ENCODE measurements at regions not wholly inside any gene's neighbourhood (a gene's known extent, or its start where the extent isn't known, plus 50 kb on each side); places are given as distances from the start of the nearest gene placed in this dataset.
"Not testable (repeated sequence)": the region's sequence is repeated elsewhere in the genome, so short reads cannot be mapped to it uniquely, and the experiment has no call there.

GRCh38 chr1:147417024-147417423 is 124.3 kb upstream of the BCL9 start:
- Histone ChIP-seq H3K79me1 (ENCODE audit: low read length) (no peaks in the 10 kb centered on the region), H4K5ac (ENCODE audit: low read length) (no peak overlapping the region), H3K4ac (ENCODE audit: low read depth, low read length) (no peak overlapping the region), H3K18ac (ENCODE audit: low read length) (no peak overlapping the region), H2BK15ac (replicated peaks; ENCODE audit: low read depth) (no peak overlapping the region), H2BK5ac (ENCODE audit: low read length) (no peak overlapping the region), H2AK5ac (ENCODE audit: low read length) (no peak overlapping the region), H3K23ac (ENCODE audit: low read length) (no peak overlapping the region), H3K9ac (ENCODE audit: low read length) (no peak overlapping the region), H3K27ac (ENCODE audit: low read depth, low read length) (no peak overlapping the region), H3K79me2 (ENCODE audit: control insufficient read depth, insufficient read depth, low read length) (no peaks in the 10 kb centered on the region), H3K4me2 (ENCODE audit: low read length) (no peak overlapping the region), H3K36me3 (ENCODE audit: control insufficient read depth, insufficient read depth, low read length) (no peaks in the 10 kb centered on the region), H3K4me3 (ENCODE audit: low read length) (no peak overlapping the region), H3K27me3 (ENCODE audit: insufficient read depth, low read length, poor library complexity) (no peaks in the 10 kb centered on the region), H3K56ac (ENCODE audit: low read length) (no peak overlapping the region), H4K8ac (ENCODE audit: low read depth, low read length) (no peak overlapping the region), H3K4me1 (ENCODE audit: control insufficient read depth, low read depth, low read length) (no peaks in the 10 kb centered on the region), H2BK120ac (ENCODE audit: low read depth, low read length) (no peak overlapping the region)
- WGBS (ENCODE audit: extremely low coverage, insufficient coverage, low lambda C conversion rate) = no CpG with 5 or more reads among the region's 5 CpGs
- no peak for DNase-seq

DNA sequence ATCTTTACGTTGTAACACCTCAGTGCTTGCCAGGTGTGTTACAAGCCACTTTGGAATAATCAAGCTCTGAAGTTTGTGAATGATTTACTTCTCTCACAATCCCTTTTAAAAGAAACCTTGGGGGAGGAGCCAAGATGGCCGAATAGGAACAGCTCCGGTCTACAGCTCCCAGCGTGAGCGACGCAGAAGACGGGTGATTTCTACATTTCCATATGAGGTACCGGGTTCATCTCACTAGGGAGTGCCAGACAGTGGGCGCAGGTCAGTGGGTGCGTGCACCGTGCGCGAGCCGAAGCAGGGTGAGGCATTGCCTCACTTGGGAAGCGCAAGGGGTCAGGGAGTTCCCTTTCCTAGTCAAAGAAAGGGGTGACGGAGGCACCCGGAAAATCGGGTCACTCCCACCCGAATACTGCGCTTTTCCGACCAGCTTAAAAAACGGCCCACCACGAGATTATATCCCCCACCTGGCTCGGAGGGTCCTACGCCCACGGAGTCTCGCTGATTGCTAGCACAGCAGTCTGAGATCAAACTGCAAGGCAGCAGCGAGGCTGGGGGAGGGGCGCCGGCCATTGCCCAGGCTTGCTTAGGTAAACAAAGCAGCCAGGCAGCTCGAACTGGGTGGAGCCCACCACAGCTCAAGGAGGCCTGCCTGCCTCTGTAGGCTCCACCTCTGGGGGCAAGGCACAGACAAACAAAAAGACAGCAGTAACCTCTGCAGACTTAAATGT is 118.0 kb upstream of the BCL9 start:
- not testable (repeated sequence) for H2BK120ac ChIP-seq (ENCODE audit: low read depth, low read length); H3K23ac ChIP-seq (ENCODE audit: low read length); H3K56ac ChIP-seq (ENCODE audit: low read length); H3K9ac ChIP-seq (ENCODE audit: low read length); H2BK5ac ChIP-seq (ENCODE audit: low read length); H3K4me3 ChIP-seq (ENCODE audit: low read length); H3K27ac ChIP-seq (ENCODE audit: low read depth, low read length); H4K8ac ChIP-seq (ENCODE audit: low read depth, low read length); H3K4ac ChIP-seq (ENCODE audit: low read depth, low read length); H3K79me1 ChIP-seq (ENCODE audit: low read length); H2BK15ac ChIP-seq (replicated peaks; ENCODE audit: low read depth); H3K27me3 ChIP-seq (ENCODE audit: insufficient read depth, low read length, poor library complexity); H3K18ac ChIP-seq (ENCODE audit: low read length); H3K4me1 ChIP-seq (ENCODE audit: control insufficient read depth, low read depth, low read length); H4K5ac ChIP-seq (ENCODE audit: low read length); H3K4me2 ChIP-seq (ENCODE audit: low read length); H2AK5ac ChIP-seq (ENCODE audit: low read length); H3K36me3 ChIP-seq (ENCODE audit: control insufficient read depth, insufficient read depth, low read length); H3K79me2 ChIP-seq (ENCODE audit: control insufficient read depth, insufficient read depth, low read length)
- no CpG with 5 or more reads among the region's 31 CpGs for WGBS (ENCODE audit: extremely low coverage, insufficient coverage, low lambda C conversion rate)
- DNase-seq = peak; percentile 3

DNA sequence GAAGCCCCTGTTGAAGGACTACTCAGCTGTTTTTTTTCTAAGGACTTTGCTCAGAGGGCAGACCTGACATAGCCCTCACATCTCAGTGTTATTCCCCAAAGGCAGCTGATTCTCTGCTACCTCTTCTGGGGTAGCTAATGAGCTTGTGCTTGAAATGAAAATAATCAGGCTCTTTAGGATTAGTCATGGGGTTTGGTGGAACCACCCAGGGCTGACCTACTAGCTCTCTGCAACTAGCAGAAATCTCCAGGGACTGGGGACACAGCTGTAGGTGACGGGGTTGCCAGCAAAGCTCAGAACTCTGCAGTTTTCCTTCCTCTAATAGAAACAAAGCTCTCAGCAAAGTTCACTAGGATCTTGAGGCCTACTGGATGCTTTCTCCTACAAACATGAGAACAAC is 106.4 kb upstream of the BCL9 start:
- Histone ChIP-seq H3K79me2 (ENCODE audit: control insufficient read depth, insufficient read depth, low read length) (no peaks in the 10 kb centered on the region), H2AK5ac (ENCODE audit: low read length) (no peak overlapping the region), H3K36me3 (ENCODE audit: control insufficient read depth, insufficient read depth, low read length) (no peaks in the 10 kb centered on the region), H2BK120ac (ENCODE audit: low read depth, low read length) (no peak overlapping the region), H3K9ac (ENCODE audit: low read length) (no peak overlapping the region), H4K5ac (ENCODE audit: low read length) (no peak overlapping the region), H2BK5ac (ENCODE audit: low read length) (no peak overlapping the region), H3K4me1 (ENCODE audit: control insufficient read depth, low read depth, low read length) (no peaks in the 10 kb centered on the region), H3K18ac (ENCODE audit: low read length) (no peak overlapping the region), H3K23ac (ENCODE audit: low read length) (no peak overlapping the region), H3K56ac (ENCODE audit: low read length) (no peak overlapping the region), H3K79me1 (ENCODE audit: low read length) (no peaks in the 10 kb centered on the region), H3K4me3 (ENCODE audit: low read length) (no peak overlapping the region), H3K27me3 (ENCODE audit: insufficient read depth, low read length, poor library complexity) (no peaks in the 10 kb centered on the region), H4K8ac (ENCODE audit: low read depth, low read length) (no peak overlapping the region), H2BK15ac (replicated peaks; ENCODE audit: low read depth) (no peak overlapping the region), H3K4ac (ENCODE audit: low read depth, low read length) (no peak overlapping the region), H3K4me2 (ENCODE audit: low read length) (no peak overlapping the region), H3K27ac (ENCODE audit: low read depth, low read length) (no peak overlapping the region)
- no peak for DNase-seq
- no CpG with 5 or more reads among the region's 1 CpG for WGBS (ENCODE audit: extremely low coverage, insufficient coverage, low lambda C conversion rate)

GRCh38 chr1:147444381-147444780 is 96.9 kb upstream of the BCL9 start:
- H3K4ac ChIP-seq (ENCODE audit: low read depth, low read length) = no peak overlapping the region
- no peak overlapping the region for H2AK5ac ChIP-seq (ENCODE audit: low read length)
- H3K9ac ChIP-seq (ENCODE audit: low read length) = no peak overlapping the region
- H3K27ac ChIP-seq (ENCODE audit: low read depth, low read length) = no peak overlapping the region
- H3K36me3 ChIP-seq (ENCODE audit: control insufficient read depth, insufficient read depth, low read length) = no peaks in the 10 kb centered on the region
- no peak overlapping the region for H2BK120ac ChIP-seq (ENCODE audit: low read depth, low read length)
- H2BK5ac ChIP-seq (ENCODE audit: low read length) = no peak overlapping the region
- no peak for DNase-seq
- H3K4me2 ChIP-seq (ENCODE audit: low read length) = no peak overlapping the region
- H3K79me2 ChIP-seq (ENCODE audit: control insufficient read depth, insufficient read depth, low read length) = no peaks in the 10 kb centered on the region
- H4K5ac ChIP-seq (ENCODE audit: low read length) = no peak overlapping the region
- H4K8ac ChIP-seq (ENCODE audit: low read depth, low read length) = no peak overlapping the region
- H2BK15ac ChIP-seq (replicated peaks; ENCODE audit: low read depth) = no peak overlapping the region
- H3K56ac ChIP-seq (ENCODE audit: low read length) = no peak overlapping the region
- WGBS (ENCODE audit: extremely low coverage, insufficient coverage, low lambda C conversion rate) = no CpG with 5 or more reads among the region's 1 CpG
- no peaks in the 10 kb centered on the region for H3K4me1 ChIP-seq (ENCODE audit: control insufficient read depth, low read depth, low read length)
- no peaks in the 10 kb centered on the region for H3K27me3 ChIP-seq (ENCODE audit: insufficient read depth, low read length, poor library complexity)
- H3K79me1 ChIP-seq (ENCODE audit: low read length) = no peaks in the 10 kb centered on the region
- no peak overlapping the region for H3K18ac ChIP-seq (ENCODE audit: low read length)
- H3K23ac ChIP-seq (ENCODE audit: low read length) = no peak overlapping the region
- H3K4me3 ChIP-seq (ENCODE audit: low read length) = no peak overlapping the region

DNA sequence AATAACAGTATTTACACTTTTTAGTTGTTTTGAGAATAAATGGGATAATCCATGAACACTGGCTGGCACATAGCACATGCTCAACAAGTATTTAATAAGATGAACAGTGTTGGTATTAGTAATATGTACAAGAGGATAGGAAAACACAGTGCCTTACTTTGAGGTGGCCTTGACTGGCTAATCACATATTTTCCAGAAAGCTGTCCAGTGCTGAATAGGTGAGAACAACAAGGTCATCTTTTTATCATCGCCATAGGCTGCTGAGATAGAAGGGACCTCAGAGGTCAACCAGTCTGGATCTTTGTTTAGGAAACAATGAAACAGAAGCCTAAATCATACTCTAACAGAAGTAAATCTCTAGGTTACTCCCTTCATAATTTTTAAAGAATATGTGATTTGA is 89.7 kb upstream of the BCL9 start:
- Histone ChIP-seq H3K79me2 (ENCODE audit: control insufficient read depth, insufficient read depth, low read length) (no peaks in the 10 kb centered on the region), H3K4me3 (ENCODE audit: low read length) (no peak overlapping the region)

GRCh38 chr1:147452809-147453208 is 88.5 kb upstream of the BCL9 start:
- no peak overlapping the region for H3K56ac ChIP-seq (ENCODE audit: low read length)
- H3K23ac ChIP-seq (ENCODE audit: low read length) = no peak overlapping the region
- H4K8ac ChIP-seq (ENCODE audit: low read depth, low read length) = no peak overlapping the region
- no peaks in the 10 kb centered on the region for H3K27me3 ChIP-seq (ENCODE audit: insufficient read depth, low read length, poor library complexity)
- no peak overlapping the region for H2BK120ac ChIP-seq (ENCODE audit: low read depth, low read length)
- H3K4me3 ChIP-seq (ENCODE audit: low read length) = no peak overlapping the region
- H3K4me1 ChIP-seq (ENCODE audit: control insufficient read depth, low read depth, low read length) = no peaks in the 10 kb centered on the region
- H2BK15ac ChIP-seq (replicated peaks; ENCODE audit: low read depth) = no peak overlapping the region
- H3K79me1 ChIP-seq (ENCODE audit: low read length) = no peaks in the 10 kb centered on the region
- H3K4ac ChIP-seq (ENCODE audit: low read depth, low read length) = no peak overlapping the region
- no peak overlapping the region for H3K27ac ChIP-seq (ENCODE audit: low read depth, low read length)
- no CpG with 5 or more reads among the region's 3 CpGs for WGBS (ENCODE audit: extremely low coverage, insufficient coverage, low lambda C conversion rate)
- H2AK5ac ChIP-seq (ENCODE audit: low read length) = no peak overlapping the region
- no peaks in the 10 kb centered on the region for H3K36me3 ChIP-seq (ENCODE audit: control insufficient read depth, insufficient read depth, low read length)
- H4K5ac ChIP-seq (ENCODE audit: low read length) = no peak overlapping the region
- no peaks in the 10 kb centered on the region for H3K79me2 ChIP-seq (ENCODE audit: control insufficient read depth, insufficient read depth, low read length)
- H3K9ac ChIP-seq (ENCODE audit: low read length) = no peak overlapping the region
- H3K18ac ChIP-seq (ENCODE audit: low read length) = no peak overlapping the region
- H3K4me2 ChIP-seq (ENCODE audit: low read length) = no peak overlapping the region
- no peak overlapping the region for H2BK5ac ChIP-seq (ENCODE audit: low read length)
- no peak for DNase-seq

More for the DNA sequence above, 89.7 kb upstream of the BCL9 start:
- no peak overlapping the region for H3K56ac ChIP-seq (ENCODE audit: low read length)
- H3K27me3 ChIP-seq (ENCODE audit: insufficient read depth, low read length, poor library complexity) = no peaks in the 10 kb centered on the region
- no peak overlapping the region for H3K18ac ChIP-seq (ENCODE audit: low read length)
- no peak overlapping the region for H4K5ac ChIP-seq (ENCODE audit: low read length)
- H3K27ac ChIP-seq (ENCODE audit: low read depth, low read length) = no peak overlapping the region
- WGBS (ENCODE audit: extremely low coverage, insufficient coverage, low lambda C conversion rate) = no CpG with 5 or more reads among the region's 1 CpG
- no peaks in the 10 kb centered on the region for H3K36me3 ChIP-seq (ENCODE audit: control insufficient read depth, insufficient read depth, low read length)
- H3K4ac ChIP-seq (ENCODE audit: low read depth, low read length) = no peak overlapping the region
- H2BK15ac ChIP-seq (replicated peaks; ENCODE audit: low read depth) = no peak overlapping the region
- no peak overlapping the region for H2BK5ac ChIP-seq (ENCODE audit: low read length)
- H3K79me1 ChIP-seq (ENCODE audit: low read length) = no peaks in the 10 kb centered on the region
- no peak overlapping the region for H2AK5ac ChIP-seq (ENCODE audit: low read length)
- DNase-seq = no peak
- no peak overlapping the region for H3K4me2 ChIP-seq (ENCODE audit: low read length)
- no peak overlapping the region for H3K9ac ChIP-seq (ENCODE audit: low read length)
- H4K8ac ChIP-seq (ENCODE audit: low read depth, low read length) = no peak overlapping the region
- no peak overlapping the region for H3K23ac ChIP-seq (ENCODE audit: low read length)
- no peaks in the 10 kb centered on the region for H3K4me1 ChIP-seq (ENCODE audit: control insufficient read depth, low read depth, low read length)
- H2BK120ac ChIP-seq (ENCODE audit: low read depth, low read length) = no peak overlapping the region

Measured in mesendoderm (in vitro differentiated cells).